ENCODE measurements at regions not wholly inside any gene's neighbourhood (a gene's known extent, or its start where the extent isn't known, plus 50 kb on each side); places are given as distances from the start of the nearest gene placed in this dataset.
A peak's percentile ranks its signal among the peaks of the same experiment; 100 is the strongest.
"Not testable (repeated sequence)": the region's sequence is repeated elsewhere in the genome, so short reads cannot be mapped to it uniquely, and the experiment has no call there.

- no peak for DNase-seq
Observed at GRCh38 chr2:43068631-43069517, 157.5 kb downstream of the ZFP36L2 start.

GRCh38 chr2:43068041-43068533 is 158.3 kb downstream of the ZFP36L2 start:
- DNase-seq, result no peak

- no peak for DNase-seq
Observed at GRCh38 chr2:43067254-43068040, 159.0 kb downstream of the ZFP36L2 start.

GRCh38 chr2:43066541-43067253 is 159.7 kb downstream of the ZFP36L2 start:
- not testable (repeated sequence) for DNase-seq

- no peak for DNase-seq
Observed at GRCh38 chr2:43065871-43066270, 160.5 kb downstream of the ZFP36L2 start.

- no peak for DNase-seq
Observed at GRCh38 chr2:43065036-43065435, 161.4 kb downstream of the ZFP36L2 start.

- not testable (repeated sequence) for DNase-seq
Observed at GRCh38 chr2:43063096-43063495, 163.3 kb downstream of the ZFP36L2 start.

- DNase-seq, result no peak
Observed at GRCh38 chr2:43062058-43062457, 164.3 kb downstream of the ZFP36L2 start.

- DNase-seq, result no peak
Observed at GRCh38 chr2:43060390-43061016, 165.9 kb downstream of the ZFP36L2 start.

- peak; percentile 50 for DNase-seq
Observed at GRCh38 chr2:43059183-43059897, 167.1 kb downstream of the ZFP36L2 start.

- no peak for DNase-seq
Observed at GRCh38 chr2:43058726-43059110, 167.7 kb downstream of the ZFP36L2 start.

- DNase-seq, result no peak
Observed at GRCh38 chr2:43057742-43058725, 168.4 kb downstream of the ZFP36L2 start.

- no peak for DNase-seq
Observed at GRCh38 chr2:43057026-43057741, 169.2 kb downstream of the ZFP36L2 start.

GRCh38 chr2:43055985-43056384 is 170.4 kb downstream of the ZFP36L2 start:
- no peak for DNase-seq

GRCh38 chr2:43055086-43055912 is 171.1 kb downstream of the ZFP36L2 start:
- DNase-seq, result no peak

- DNase-seq, result no peak
Observed at GRCh38 chr2:43054367-43054766, 172.0 kb downstream of the ZFP36L2 start.

GRCh38 chr2:43052944-43053306 is 173.5 kb downstream of the ZFP36L2 start:
- DNase-seq, result no peak

GRCh38 chr2:43052204-43052943 is 174.0 kb downstream of the ZFP36L2 start:
- DNase-seq, result no peak

Measured in SIG-M5 (cell line).